PC-9 (cell line): ENCODE measurements at regions not wholly inside any gene's neighbourhood (a gene's known extent, or its start where the extent isn't known, plus 50 kb on each side); places are given as distances from the start of the nearest gene placed in this dataset.

Source experiments
- CTCF ChIP-seq: fragments of 200-600 bp; sonication (generic); conservative IDR thresholded peaks from 2 replicates; pipeline ENCODE4 v1.6.1; 2017; ENCODE audit warnings: mixed run types, antibody characterized with exemption, mild to moderate bottlenecking, moderate library complexity
- EZH2 ChIP-seq: fragments of 200-600 bp; sonication (generic); IDR thresholded peaks from 2 replicates; pipeline ENCODE4 v1.8.0; 2017; ENCODE audit warnings: antibody characterized with exemption, low read depth

GRCh38 chrX:18003876-18004275 lies 142.8 kb upstream of the RAI2 start:
- TF ChIP-seq CTCF (no peak), EZH2 (no peak)
